ENCODE measurements at regions not wholly inside any gene's neighbourhood (a gene's known extent, or its start where the extent isn't known, plus 50 kb on each side); places are given as distances from the start of the nearest gene placed in this dataset.

DNA sequence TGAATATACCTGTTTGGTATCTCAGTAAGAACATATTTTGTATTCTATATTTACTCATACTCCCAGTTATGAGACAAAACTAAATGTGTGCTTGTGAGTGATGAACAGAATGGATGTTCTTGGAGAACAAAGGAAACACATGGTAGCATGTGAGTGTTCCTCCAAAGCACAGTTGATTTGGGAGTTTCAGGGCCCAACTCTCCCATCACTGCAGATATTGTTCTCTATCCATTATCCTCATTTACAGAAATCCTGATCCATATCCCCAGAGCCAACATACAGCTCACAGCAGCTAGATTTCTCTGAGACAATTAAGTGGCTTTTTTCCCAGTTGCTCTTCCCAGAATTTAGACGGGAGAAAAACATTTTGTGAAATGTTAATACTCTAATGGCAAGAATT, 75.6 kb upstream of the MAPRE2 start:
- no peak overlapping the region for H3K27ac ChIP-seq (ENCODE audit: low read depth in 1 of 2, low read length in 2 of 2)
- Mint-ChIP-seq H3K27me3 (ENCODE audit: low read depth in 3 of 3) (peaks cover 0 to 2% (median 0%) of the 10 kb centered on the region in 3 donors), H3K4me1 (no peaks in the 10 kb centered on the region), H3K4me3 (no peak overlapping the region), H3K27ac (no peak overlapping the region), H3K9me3 (no peaks in the 10 kb centered on the region), H3K36me3 (no peaks in the 10 kb centered on the region)
- H3K27me3 ChIP-seq (ENCODE audit: control insufficient read depth in 2 of 2, insufficient read depth in 2 of 2, low read length in 2 of 2), result no peaks in the 10 kb centered on the region
- no peaks in the 10 kb centered on the region for H3K4me1 ChIP-seq (ENCODE audit: control insufficient read depth in 1 of 2, insufficient read depth in 2 of 2, low read length in 2 of 2)
- intact Hi-C loops (cut with micrococcal nuclease), result no loop called here
- no peak overlapping the region for H3K9ac ChIP-seq (ENCODE audit: insufficient read depth, low read length, poor library complexity, severe bottlenecking)
- H3K4me3 ChIP-seq (replicated peaks in 1 of 3; ENCODE audit: low read depth in 2 of 3, low read length in 3 of 3), result no peak overlapping the region
- DNase-seq, result no peak
- no peak overlapping the region for H3K4me2 ChIP-seq (replicated peaks; ENCODE audit: extremely low read depth, low read length, poor library complexity, severe bottlenecking)
- H3K79me2 ChIP-seq (ENCODE audit: insufficient read depth, low read length), result no peaks in the 10 kb centered on the region
- WGBS (ENCODE audit: insufficient coverage), result no CpG with 5 or more reads among the region's 1 CpG
- no peak overlapping the region for H2AFZ ChIP-seq (ENCODE audit: insufficient read depth, low read depth, low read length, poor library complexity, severe bottlenecking)
- H3K9me3 ChIP-seq (replicated peaks in 1 of 2; ENCODE audit: control insufficient read depth in 1 of 2, insufficient read depth in 1 of 2, low read length in 2 of 2), result no peaks in the 10 kb centered on the region
- H4K20me1 ChIP-seq (ENCODE audit: insufficient read depth, low read length), result no peaks in the 10 kb centered on the region
- H3K36me3 ChIP-seq (replicated peaks in 1 of 2; ENCODE audit: control insufficient read depth in 1 of 2, insufficient read depth in 2 of 2, low read length in 2 of 2), result no peaks in the 10 kb centered on the region
- TF ChIP-seq, protein P1, sequence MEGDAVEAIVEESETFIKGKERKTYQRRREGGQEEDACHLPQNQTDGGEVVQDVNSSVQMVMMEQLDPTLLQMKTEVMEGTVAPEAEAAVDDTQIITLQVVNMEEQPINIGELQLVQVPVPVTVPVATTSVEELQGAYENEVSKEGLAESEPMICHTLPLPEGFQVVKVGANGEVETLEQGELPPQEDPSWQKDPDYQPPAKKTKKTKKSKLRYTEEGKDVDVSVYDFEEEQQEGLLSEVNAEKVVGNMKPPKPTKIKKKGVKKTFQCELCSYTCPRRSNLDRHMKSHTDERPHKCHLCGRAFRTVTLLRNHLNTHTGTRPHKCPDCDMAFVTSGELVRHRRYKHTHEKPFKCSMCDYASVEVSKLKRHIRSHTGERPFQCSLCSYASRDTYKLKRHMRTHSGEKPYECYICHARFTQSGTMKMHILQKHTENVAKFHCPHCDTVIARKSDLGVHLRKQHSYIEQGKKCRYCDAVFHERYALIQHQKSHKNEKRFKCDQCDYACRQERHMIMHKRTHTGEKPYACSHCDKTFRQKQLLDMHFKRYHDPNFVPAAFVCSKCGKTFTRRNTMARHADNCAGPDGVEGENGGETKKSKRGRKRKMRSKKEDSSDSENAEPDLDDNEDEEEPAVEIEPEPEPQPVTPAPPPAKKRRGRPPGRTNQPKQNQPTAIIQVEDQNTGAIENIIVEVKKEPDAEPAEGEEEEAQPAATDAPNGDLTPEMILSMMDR (IDR thresholded peaks at IDR 0.05), result no peak

DNA sequence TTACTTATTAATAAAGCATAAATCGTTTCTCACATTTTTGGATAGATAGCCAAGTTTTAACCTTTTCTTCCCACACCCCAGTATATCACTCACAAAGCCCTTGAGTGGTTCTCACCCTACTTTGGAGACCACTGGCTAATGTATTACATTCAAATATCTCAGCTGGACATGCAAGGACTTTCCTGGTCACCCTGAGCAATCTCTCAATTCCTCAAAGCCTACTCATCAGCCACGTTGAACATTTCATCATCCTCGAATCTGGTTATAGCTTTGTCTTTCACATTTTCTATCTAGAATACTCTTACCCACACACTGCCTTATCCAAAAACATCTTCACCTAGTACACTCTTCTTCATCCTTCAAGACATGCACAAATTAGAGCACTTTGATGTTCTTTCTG, 71.1 kb upstream of the MAPRE2 start:
- H3K36me3 ChIP-seq (replicated peaks in 1 of 2; ENCODE audit: control insufficient read depth in 1 of 2, insufficient read depth in 2 of 2, low read length in 2 of 2), result no peaks in the 10 kb centered on the region
- TF ChIP-seq, protein P1 (IDR thresholded peaks at IDR 0.05), result no peak
- H3K36me3 Mint-ChIP-seq, result no peaks in the 10 kb centered on the region

More for the DNA sequence above, 71.1 kb upstream of the MAPRE2 start:
- Mint-ChIP-seq H3K27me3 (ENCODE audit: low read depth in 3 of 3) (peaks cover 0 to 16% (median 2%) of the 10 kb centered on the region in 3 donors), H3K9me3 (no peaks in the 10 kb centered on the region), H3K27ac (no peak overlapping the region), H3K4me3 (no peak overlapping the region), H3K4me1 (no peaks in the 10 kb centered on the region)
- H3K27ac ChIP-seq (ENCODE audit: low read depth in 1 of 2, low read length in 2 of 2), result no peak overlapping the region
- intact Hi-C loops (cut with micrococcal nuclease), result no loop called here
- H3K9me3 ChIP-seq (replicated peaks in 1 of 2; ENCODE audit: control insufficient read depth in 1 of 2, insufficient read depth in 1 of 2, low read length in 2 of 2), result no peaks in the 10 kb centered on the region
- no peak overlapping the region for H3K4me2 ChIP-seq (replicated peaks; ENCODE audit: extremely low read depth, low read length, poor library complexity, severe bottlenecking)
- WGBS (ENCODE audit: insufficient coverage), result 64% methylated on average over 2 of the region's 3 CpGs
- no peak overlapping the region for H2AFZ ChIP-seq (ENCODE audit: insufficient read depth, low read depth, low read length, poor library complexity, severe bottlenecking)
- H3K9ac ChIP-seq (ENCODE audit: insufficient read depth, low read length, poor library complexity, severe bottlenecking), result no peak overlapping the region
- H3K4me3 ChIP-seq (replicated peaks in 1 of 3; ENCODE audit: low read depth in 2 of 3, low read length in 3 of 3), result no peak overlapping the region
- no peak for DNase-seq
- no peaks in the 10 kb centered on the region for H4K20me1 ChIP-seq (ENCODE audit: insufficient read depth, low read length)
- no peaks in the 10 kb centered on the region for H3K4me1 ChIP-seq (ENCODE audit: control insufficient read depth in 1 of 2, insufficient read depth in 2 of 2, low read length in 2 of 2)
- H3K79me2 ChIP-seq (ENCODE audit: insufficient read depth, low read length), result no peaks in the 10 kb centered on the region
- peaks cover 0 to 14% of the 10 kb centered on the region in 2 donors for H3K27me3 ChIP-seq (ENCODE audit: control insufficient read depth in 2 of 2, insufficient read depth in 2 of 2, low read length in 2 of 2)
